ENCODE measurements at regions not wholly inside any gene's neighbourhood (a gene's known extent, or its start where the extent isn't known, plus 50 kb on each side); places are given as distances from the start of the nearest gene placed in this dataset.

DNA sequence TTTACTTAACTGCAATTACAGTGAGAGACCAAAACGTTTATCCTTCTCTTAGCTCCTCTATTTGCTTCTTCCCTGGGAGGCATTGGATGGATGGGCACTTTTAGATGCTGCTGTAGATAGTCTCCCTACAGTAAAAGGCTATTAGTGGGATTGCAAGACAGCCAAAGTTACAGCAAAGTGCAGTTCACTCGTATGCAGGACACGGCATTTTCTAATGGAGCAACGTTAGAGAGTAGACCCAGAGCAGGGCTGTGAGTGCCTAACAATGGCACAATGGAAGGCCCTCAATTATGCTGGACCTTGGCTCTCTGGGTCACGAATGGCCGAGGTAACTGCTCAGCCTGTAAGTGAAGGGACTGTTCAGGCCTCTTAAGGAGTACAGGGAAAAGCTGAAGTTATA, 605.8 kb upstream of the NOX3 start:
- DNase-seq (ENCODE audit: low read depth in 2 of 2) = no peak

DNA sequence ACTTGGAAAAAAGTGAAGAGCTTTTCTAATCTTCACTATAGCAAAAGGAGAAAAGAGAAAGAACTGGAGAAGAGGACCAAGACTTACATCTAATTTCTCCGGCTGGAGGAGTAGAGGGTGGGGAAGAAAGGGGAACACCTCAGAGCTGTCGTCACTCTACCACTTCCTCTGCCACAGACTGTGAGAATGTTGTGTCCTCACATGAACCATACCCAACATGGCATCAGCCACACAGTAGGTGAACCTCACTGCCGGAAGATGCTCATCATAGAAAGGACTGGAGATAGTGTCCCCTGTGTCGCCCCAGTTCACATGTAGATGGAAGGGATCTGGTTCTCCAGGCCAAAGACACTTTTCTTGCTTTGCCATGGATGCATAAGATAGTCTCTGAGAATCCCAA, 604.4 kb upstream of the NOX3 start:
- no peak for DNase-seq (ENCODE audit: low read depth in 2 of 2)

DNA sequence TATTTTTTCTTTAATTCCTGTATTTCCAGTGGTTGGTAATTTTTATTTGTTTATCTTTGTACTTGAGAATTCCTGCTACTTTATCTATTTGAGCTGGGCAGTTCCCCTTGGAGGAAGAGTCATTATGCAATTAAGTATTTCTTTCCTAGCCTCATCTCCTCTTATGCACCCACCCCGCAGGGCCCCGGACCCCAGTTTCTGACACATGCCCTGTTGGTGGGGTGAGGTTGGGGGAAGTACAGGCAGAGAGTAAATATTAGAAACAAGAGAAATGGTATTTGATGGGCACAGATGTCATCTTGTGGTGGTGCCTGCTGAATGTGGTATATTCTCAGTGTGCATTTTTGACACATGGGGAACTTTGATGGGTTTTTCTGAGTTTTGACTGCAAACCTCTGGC, 602.7 kb upstream of the NOX3 start:
- DNase-seq (ENCODE audit: low read depth in 2 of 2) = no peak

- no peak for DNase-seq (ENCODE audit: low read depth in 2 of 2)
Observed at GRCh38 chr6:156057869-156058268, 602.2 kb upstream of the NOX3 start.

GRCh38 chr6:156056085-156056484, 600.4 kb upstream of the NOX3 start:
- no peak for DNase-seq (ENCODE audit: low read depth in 2 of 2)

GRCh38 chr6:156053626-156054025, 598.0 kb upstream of the NOX3 start:
- no peak for DNase-seq (ENCODE audit: low read depth in 2 of 2)

DNA sequence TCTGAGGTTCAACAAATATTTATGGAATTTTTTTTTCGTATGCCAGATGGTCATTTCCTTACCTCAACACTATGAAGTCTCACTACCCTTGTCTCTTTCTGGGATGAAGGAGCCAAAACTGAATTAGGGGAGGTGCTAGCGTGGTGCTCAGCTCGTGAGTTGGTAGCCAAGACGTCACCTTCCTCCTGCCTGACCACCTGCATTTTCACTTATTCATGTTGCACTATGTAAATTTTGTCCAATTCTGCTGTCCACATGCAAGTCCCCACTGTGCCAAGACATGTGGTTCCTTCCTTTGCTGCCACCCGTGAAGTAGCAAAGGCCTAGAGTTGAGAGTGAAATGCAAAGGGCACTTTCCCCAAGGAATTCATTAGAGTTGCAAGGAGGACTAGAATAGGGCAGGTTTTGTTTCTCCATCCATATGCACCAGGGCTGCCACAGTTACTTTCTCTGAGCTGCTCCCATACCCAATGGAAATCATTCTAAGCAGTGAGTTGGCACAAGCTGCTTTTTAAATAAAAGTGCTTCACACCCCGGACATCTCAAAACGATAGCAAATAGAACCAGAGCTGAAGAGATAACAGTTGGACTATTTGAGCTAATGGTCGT, 591.3 kb upstream of the NOX3 start:
- DNase-seq (ENCODE audit: low read depth in 2 of 2) = no peak

DNA sequence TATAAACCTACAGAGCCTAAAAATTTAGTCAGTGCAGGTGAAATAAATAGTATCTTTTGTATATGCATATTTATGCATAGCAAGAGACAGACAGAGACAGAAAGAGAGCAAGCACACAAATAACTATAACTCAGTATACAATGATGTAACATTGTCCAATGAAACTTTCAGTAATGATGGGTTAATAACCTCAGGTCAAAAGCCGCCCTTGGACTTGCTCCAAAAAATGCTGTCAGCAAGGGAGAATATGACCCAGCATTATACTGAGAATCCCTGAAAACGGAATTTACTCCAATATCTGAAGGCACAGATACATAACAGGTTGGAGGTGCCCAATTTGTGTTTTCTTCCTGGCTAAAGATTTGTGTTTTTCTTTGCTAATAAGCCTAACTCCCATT, 590.6 kb upstream of the NOX3 start:
- no peak for DNase-seq (ENCODE audit: low read depth in 2 of 2)

- no peak for DNase-seq (ENCODE audit: low read depth in 2 of 2)
Observed at GRCh38 chr6:156045401-156046267, 590.0 kb upstream of the NOX3 start.

DNA sequence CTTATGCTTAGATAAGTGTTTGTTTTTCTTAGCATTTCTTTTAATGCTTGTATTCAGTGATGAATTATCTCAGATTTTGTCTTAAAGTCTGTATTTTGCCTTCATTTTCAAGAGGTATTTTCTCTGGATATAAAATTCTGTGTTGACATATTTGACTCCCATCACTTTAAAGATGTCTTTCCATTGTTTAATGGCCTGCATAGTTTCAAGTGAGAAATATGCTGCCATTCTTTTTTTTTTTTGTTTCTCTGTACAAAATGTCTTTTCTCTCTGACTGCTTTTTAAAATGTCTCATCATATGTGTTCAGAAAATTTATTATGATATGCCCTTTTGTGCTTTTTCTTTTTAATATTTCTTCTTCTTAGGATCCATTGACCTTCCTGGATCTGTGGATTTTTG, 578.0 kb upstream of the NOX3 start:
- DNase-seq (ENCODE audit: low read depth in 2 of 2) = no peak

DNA sequence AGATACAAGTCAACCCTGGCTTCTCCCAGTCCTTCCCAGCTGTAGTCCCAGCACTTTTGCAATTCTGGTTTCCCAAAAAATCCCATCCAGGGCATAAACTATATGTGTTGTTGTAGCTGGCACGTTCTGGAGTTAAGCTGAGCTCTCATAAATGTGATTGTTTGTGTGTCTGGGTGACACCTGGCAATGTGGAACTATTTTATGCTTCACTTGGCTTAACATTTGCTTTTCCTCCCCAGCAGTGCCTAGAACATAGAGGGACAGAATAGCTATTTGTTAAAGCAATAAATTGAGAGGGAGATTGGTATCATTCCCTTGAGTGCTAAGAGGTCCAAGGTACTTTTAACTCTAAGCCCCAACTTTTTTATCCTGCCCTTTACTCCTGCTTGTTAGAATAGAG, 575.9 kb upstream of the NOX3 start:
- DNase-seq (ENCODE audit: low read depth in 2 of 2) = no peak

DNA sequence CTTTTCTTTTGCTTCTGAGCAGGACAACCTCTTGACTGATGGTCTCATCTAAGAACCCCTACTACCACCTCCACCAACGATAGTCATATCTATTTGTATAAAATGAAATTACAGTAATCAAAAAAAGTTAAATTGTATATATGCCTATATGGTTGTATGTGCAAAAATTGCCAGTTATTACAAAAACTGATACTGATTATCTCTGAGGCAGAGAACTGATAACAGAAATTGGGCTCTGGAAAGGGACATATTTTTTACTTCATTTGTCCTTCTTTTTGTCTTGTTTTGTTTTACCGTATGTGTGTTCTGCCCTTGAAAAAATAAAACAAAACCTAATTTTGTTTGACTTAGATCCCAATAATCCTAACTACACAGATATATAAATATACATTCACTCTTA, 574.4 kb upstream of the NOX3 start:
- no peak for DNase-seq (ENCODE audit: low read depth in 2 of 2)

- no peak for DNase-seq (ENCODE audit: low read depth in 2 of 2)
Observed at GRCh38 chr6:156029286-156029985, 573.8 kb upstream of the NOX3 start.

DNA sequence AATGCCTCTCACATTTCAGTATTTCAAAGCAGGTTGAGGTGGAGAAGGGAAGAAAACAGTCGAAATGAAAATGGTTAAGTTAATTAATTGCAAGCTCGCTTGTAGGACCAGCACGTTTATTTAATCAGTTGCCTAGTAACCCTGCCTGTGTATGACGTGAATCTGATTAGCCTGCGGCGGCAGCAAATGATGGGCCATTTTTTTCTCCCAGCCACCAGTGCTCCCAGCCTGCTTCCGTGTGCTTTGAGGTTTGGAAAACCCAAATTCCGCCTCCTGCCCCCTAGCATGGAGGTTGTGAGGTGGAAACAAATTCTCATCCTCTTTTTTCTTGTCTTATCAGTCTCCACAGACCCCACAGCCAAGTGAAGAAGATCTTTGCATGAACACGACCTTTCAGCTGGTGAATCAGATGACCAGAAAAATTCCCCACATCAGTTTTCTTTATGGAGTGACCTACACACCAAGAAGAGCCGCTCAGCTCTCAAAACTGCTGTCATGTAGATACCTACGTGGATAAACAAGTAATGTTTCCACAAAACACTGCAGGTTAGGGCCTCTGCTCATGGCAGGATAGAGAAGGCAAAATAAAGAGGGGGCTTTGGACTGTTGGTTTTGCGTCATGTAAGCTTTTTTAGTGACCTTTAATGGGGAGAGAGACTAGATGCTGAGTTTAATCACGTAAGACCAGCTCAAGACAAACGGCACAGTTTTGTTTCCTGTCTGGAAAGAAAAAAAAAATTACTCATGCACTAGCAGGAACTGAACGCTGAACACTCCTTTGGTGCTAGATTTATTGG, 572.9 kb upstream of the NOX3 start:
- DNase-seq (ENCODE audit: low read depth in 2 of 2) = peak in 1 of 2 experiments; percentile 8

DNA sequence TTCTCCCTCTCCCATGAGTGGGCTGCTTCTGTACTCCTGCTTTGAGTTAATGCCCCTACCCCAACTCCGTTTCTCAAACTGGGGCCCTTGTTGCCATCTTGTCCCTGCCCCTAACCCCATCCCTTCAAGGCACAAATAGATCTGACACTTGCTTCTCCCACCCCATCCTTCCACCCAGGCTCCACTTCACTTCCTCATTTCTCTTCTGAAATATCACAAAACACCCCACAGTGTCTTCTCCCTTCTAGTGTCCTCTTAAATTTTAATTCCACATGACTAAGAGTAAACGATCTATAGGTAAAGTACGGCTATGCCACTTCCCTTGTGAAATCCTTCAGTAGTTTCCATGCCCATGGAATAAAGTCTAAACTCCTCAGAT, 571.6 kb upstream of the NOX3 start:
- no peak for DNase-seq (ENCODE audit: low read depth in 2 of 2)

DNA sequence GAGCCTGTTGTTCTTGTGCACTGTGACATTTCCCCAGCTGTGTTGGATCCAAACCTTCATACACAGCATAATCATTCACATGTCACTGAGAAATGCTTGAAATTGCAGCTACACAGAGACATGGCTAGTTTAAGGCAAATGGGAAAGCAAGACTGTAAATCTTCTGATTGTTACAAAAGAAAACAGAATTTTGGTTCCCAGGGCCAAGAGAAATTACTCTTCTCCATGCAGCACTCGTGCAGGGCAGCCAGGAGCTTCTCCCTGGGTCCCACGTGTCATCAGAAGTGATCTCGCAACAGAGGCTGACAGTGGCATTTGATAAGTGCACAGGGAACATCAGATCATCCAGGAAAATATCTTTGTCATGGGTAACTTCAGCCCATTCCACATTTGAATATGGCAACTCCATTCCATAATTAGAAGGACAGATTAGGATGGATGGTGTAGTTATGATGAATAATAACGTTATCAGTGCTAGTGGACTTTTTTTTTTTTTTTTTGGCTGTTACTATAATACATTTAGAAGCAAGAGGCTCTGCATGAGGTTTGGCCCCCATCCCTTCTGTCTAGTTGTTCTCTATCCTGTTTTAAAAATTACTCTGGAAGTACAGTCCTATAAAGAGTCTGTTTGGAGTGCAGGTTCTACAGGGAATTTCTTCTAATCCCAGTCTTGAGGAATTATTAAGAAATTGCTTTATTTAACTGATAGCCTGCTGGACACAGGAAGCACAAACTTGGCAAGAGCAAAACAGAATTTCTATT, 571.0 kb upstream of the NOX3 start:
- DNase-seq (ENCODE audit: low read depth in 2 of 2) = no peak

GRCh38 chr6:156024339-156024738, 568.7 kb upstream of the NOX3 start:
- no peak for DNase-seq (ENCODE audit: low read depth in 2 of 2)

GRCh38 chr6:156021746-156022396, 566.2 kb upstream of the NOX3 start:
- DNase-seq (ENCODE audit: low read depth in 2 of 2) = peak; percentile 46 to 57

- peak; percentile 30 to 41 for DNase-seq (ENCODE audit: low read depth in 2 of 2)
Observed at GRCh38 chr6:156017838-156018237, 562.2 kb upstream of the NOX3 start.

- no peak for DNase-seq (ENCODE audit: low read depth in 2 of 2)
Observed at GRCh38 chr6:156016186-156016976, 560.7 kb upstream of the NOX3 start.

Measured in fibroblast of skin of left quadriceps (primary cell).